ENCODE measurements at regions not wholly inside any gene's neighbourhood (a gene's known extent, or its start where the extent isn't known, plus 50 kb on each side); places are given as distances from the start of the nearest gene placed in this dataset.

GRCh38 chr2:177127821-177128220, 84.8 kb upstream of the HNRNPA3 start:
- no peak for TF ChIP-seq PATZ1 (CRISPR knock-in tag; IDR thresholded peaks at IDR 0.05; ENCODE audit: borderline replicate concordance)
- no peak for TF ChIP-seq ZNF565 (CRISPR knock-in tag; conservative IDR thresholded peaks at IDR 0.05; ENCODE audit: low read depth)
- no peak for TF ChIP-seq SNAI2 (CRISPR knock-in tag; IDR thresholded peaks at IDR 0.05)
- TF ChIP-seq RARB (CRISPR knock-in tag; IDR thresholded peaks at IDR 0.05) = no peak
- no peak for TF ChIP-seq ISL1 (CRISPR knock-in tag; IDR thresholded peaks at IDR 0.05)
- TF ChIP-seq CREB5 (CRISPR knock-in tag; IDR thresholded peaks at IDR 0.05; ENCODE audit: low read depth) = no peak
- no peak for TF ChIP-seq OSR1 (CRISPR knock-in tag; IDR thresholded peaks at IDR 0.05)
- no peak for TF ChIP-seq GLIS3 (CRISPR knock-in tag; IDR thresholded peaks at IDR 0.05)
- TF ChIP-seq, protein P1, sequence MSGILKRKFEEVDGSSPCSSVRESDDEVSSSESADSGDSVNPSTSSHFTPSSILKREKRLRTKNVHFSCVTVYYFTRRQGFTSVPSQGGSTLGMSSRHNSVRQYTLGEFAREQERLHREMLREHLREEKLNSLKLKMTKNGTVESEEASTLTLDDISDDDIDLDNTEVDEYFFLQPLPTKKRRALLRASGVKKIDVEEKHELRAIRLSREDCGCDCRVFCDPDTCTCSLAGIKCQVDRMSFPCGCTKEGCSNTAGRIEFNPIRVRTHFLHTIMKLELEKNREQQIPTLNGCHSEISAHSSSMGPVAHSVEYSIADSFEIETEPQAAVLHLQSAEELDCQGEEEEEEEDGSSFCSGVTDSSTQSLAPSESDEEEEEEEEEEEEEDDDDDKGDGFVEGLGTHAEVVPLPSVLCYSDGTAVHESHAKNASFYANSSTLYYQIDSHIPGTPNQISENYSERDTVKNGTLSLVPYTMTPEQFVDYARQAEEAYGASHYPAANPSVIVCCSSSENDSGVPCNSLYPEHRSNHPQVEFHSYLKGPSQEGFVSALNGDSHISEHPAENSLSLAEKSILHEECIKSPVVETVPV (CRISPR knock-in tag; IDR thresholded peaks at IDR 0.05) = no peak
- TF ChIP-seq TCF4 (CRISPR knock-in tag; IDR thresholded peaks at IDR 0.05; ENCODE audit: borderline replicate concordance) = no peak
- TF ChIP-seq TOX (CRISPR knock-in tag; IDR thresholded peaks at IDR 0.05; ENCODE audit: borderline replicate concordance) = no peak
